Esophagus muscularis mucosa (tissue), 3 donors: ENCODE measurements at regions not wholly inside any gene's neighbourhood (a gene's known extent, or its start where the extent isn't known, plus 50 kb on each side); places are given as distances from the start of the nearest gene placed in this dataset.

Source experiments
- CTCF ChIP-seq, 3 experiments: fragments of 200-600 bp in 2 of 3; fragments of 450-650 bp in 1 of 3; sonication (generic) in 2 of 3; IDR thresholded peaks; one replicate each; pipeline ENCODE4 v1.5.1; 2017 to 2019; ENCODE audit warnings: antibody characterized with exemption in 3 of 3, mild to moderate bottlenecking in 2 of 3, moderate library complexity in 1 of 3
- POLR2A ChIP-seq: fragments of 450-650 bp; IDR thresholded peaks from one replicate; pipeline ENCODE4 v1.6.1; 2017; ENCODE audit warnings: antibody characterized with exemption, moderate library complexity, mild to moderate bottlenecking, low read depth
- POLR2AphosphoS5 ChIP-seq, 2 donors: sonication (generic); formaldehyde crosslinking; IDR thresholded peaks; one replicate each; pipeline ENCODE4 v1.6.1; 2017; ENCODE audit warnings: antibody characterized with exemption in 2 of 2

GRCh38 chr3:906739-907138, 186.1 kb upstream of the CNTN6 start:
- TF ChIP-seq POLR2A, result no peak
- no peak for TF ChIP-seq CTCF (IDR thresholded peaks at IDR 0.05)
- TF ChIP-seq POLR2AphosphoS5 (IDR thresholded peaks at IDR 0.05), result no peak
